ENCODE measurements at regions not wholly inside any gene's neighbourhood (a gene's known extent, or its start where the extent isn't known, plus 50 kb on each side); places are given as distances from the start of the nearest gene placed in this dataset.

DNA sequence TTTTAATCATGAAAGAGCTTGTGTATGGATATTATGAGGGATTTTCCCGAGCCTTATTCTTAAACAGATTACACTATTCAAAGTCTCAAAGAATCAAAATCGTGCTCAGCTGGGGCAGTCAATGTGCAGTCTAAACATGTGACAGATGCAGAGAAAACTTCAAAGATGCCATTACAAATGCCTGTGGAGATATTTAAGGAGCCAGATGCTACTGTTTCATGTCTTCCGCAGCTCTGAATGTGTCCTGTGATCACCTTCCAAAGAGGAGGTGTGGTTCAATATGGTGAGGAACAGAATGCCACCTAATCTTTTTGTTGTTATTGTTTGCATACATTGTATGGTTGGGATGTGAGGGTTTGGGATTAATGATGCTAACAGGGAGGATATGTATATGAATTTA, 593.3 kb upstream of the ARRDC3 start:
- TF ChIP-seq, protein P1, sequence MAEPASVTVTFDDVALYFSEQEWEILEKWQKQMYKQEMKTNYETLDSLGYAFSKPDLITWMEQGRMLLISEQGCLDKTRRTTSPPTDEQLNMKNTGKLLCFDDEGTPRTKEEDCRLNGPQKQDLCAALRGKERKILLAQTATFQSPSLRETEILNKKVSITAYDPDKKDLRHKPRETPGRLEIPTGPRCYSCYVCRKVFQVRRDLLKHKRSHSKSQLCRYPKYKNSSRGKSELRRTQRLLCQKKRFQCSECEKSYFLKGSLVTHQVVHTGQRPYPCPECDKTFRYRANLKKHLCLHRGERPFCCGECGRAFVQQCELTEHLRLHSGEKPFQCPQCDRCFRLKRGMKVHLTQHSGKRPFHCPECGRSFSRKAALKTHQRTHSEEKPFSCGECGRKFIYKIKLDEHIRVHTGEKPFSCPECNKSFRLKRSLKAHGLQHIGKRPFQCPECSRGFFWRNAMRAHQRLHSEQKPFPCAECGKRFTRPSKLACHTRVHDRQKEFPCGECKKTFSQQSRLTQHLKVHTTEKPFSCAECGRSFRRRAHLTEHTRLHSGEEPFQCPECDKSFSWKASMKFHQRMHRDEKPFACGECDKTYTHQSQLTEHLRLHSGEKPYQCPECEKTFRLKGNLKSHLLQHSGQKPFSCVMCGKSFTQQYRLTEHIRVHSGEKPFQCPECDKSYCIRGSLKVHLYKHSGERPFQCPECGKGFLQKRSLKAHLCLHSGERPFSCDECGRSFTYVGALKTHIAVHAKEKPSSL (CRISPR knock-in tag; conservative IDR thresholded peaks at IDR 0.05) = no peak
- TF ChIP-seq, protein P2, sequence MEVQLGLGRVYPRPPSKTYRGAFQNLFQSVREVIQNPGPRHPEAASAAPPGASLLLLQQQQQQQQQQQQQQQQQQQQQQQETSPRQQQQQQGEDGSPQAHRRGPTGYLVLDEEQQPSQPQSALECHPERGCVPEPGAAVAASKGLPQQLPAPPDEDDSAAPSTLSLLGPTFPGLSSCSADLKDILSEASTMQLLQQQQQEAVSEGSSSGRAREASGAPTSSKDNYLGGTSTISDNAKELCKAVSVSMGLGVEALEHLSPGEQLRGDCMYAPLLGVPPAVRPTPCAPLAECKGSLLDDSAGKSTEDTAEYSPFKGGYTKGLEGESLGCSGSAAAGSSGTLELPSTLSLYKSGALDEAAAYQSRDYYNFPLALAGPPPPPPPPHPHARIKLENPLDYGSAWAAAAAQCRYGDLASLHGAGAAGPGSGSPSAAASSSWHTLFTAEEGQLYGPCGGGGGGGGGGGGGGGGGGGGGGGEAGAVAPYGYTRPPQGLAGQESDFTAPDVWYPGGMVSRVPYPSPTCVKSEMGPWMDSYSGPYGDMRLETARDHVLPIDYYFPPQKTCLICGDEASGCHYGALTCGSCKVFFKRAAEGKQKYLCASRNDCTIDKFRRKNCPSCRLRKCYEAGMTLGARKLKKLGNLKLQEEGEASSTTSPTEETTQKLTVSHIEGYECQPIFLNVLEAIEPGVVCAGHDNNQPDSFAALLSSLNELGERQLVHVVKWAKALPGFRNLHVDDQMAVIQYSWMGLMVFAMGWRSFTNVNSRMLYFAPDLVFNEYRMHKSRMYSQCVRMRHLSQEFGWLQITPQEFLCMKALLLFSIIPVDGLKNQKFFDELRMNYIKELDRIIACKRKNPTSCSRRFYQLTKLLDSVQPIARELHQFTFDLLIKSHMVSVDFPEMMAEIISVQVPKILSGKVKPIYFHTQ (CRISPR knock-in tag; IDR thresholded peaks at IDR 0.05) = no peak
- TF ChIP-seq RELA (CRISPR knock-in tag; IDR thresholded peaks at IDR 0.05; ENCODE audit: borderline replicate concordance) = no peak
- TF ChIP-seq ZNF263 (CRISPR knock-in tag; IDR thresholded peaks at IDR 0.05; ENCODE audit: low read depth) = no peak
- no peak for TF ChIP-seq ESRRA (CRISPR knock-in tag; IDR thresholded peaks at IDR 0.05; ENCODE audit: borderline replicate concordance)
- TF ChIP-seq ATF1 (CRISPR knock-in tag; IDR thresholded peaks at IDR 0.05) = no peak
- no peak for TF ChIP-seq FOXJ3 (CRISPR knock-in tag; IDR thresholded peaks at IDR 0.05; ENCODE audit: borderline replicate concordance)
- TF ChIP-seq, protein P3, sequence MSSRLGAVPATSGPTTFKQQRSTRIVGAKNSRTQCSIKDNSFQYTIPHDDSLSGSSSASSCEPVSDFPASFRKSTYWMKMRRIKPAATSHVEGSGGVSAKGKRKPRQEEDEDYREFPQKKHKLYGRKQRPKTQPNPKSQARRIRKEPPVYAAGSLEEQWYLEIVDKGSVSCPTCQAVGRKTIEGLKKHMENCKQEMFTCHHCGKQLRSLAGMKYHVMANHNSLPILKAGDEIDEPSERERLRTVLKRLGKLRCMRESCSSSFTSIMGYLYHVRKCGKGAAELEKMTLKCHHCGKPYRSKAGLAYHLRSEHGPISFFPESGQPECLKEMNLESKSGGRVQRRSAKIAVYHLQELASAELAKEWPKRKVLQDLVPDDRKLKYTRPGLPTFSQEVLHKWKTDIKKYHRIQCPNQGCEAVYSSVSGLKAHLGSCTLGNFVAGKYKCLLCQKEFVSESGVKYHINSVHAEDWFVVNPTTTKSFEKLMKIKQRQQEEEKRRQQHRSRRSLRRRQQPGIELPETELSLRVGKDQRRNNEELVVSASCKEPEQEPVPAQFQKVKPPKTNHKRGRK (CRISPR knock-in tag; IDR thresholded peaks at IDR 0.05; ENCODE audit: borderline replicate concordance) = no peak
- TF ChIP-seq ELF4 (CRISPR knock-in tag; IDR thresholded peaks at IDR 0.05; ENCODE audit: low read depth) = no peak
- TF ChIP-seq TCF7 (CRISPR knock-in tag; IDR thresholded peaks at IDR 0.05; ENCODE audit: low read depth) = no peak
- no peak for TF ChIP-seq ZNF671 (CRISPR knock-in tag; IDR thresholded peaks at IDR 0.05)
- no peak for TF ChIP-seq PRRX2 (CRISPR knock-in tag; IDR thresholded peaks at IDR 0.05)
- ChIA-PET POLR2A (no interaction called here), CTCF (no interaction called here)
- ATAC-seq (no peak), DNase-seq (ENCODE audit: low spot score) (no peak)
- Mint-ChIP-seq H3K27ac (no peak overlapping the region), H3K4me3 (no peak overlapping the region), H3K9me3 (no peaks in the 10 kb centered on the region), H3K36me3 (no peaks in the 10 kb centered on the region), H3K4me1 (peaks cover 34% of the 10 kb centered on the region), H3K27me3 (ENCODE audit: low read depth) (no peaks in the 10 kb centered on the region)

DNA sequence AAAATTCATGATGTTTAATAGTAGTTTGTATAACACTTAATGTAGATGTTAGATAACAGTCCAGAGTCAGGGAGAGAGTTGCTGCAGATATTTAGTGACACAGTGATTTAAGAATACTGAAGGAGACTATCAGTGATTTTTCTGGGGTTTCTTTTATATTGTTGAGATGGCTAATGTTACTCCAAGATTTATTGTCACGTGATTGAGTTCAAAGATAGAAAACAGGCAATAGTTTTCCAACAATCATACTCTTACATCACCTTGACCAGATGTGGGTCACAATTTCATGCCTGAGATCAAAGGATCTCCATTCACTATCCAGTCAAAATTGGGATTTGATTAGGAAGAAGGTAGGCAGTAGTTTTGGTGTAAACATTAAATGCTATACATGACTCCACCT, 580.0 kb upstream of the ARRDC3 start:
- DNase-seq (ENCODE audit: low spot score) (no peak), ATAC-seq (no peak)
- no peak overlapping the region for H3K27ac Mint-ChIP-seq
- H3K36me3 Mint-ChIP-seq = peaks cover 7% of the 10 kb centered on the region
- H3K9me3 Mint-ChIP-seq = peaks cover 29% of the 10 kb centered on the region
- no peaks in the 10 kb centered on the region for H3K4me1 Mint-ChIP-seq
- no peaks in the 10 kb centered on the region for H3K27me3 Mint-ChIP-seq (ENCODE audit: low read depth)
- no peak overlapping the region for H3K4me3 Mint-ChIP-seq
- ChIA-PET CTCF (no interaction called here), POLR2A (no interaction called here)
- no peak for TF ChIP-seq JUN (CRISPR knock-in tag; IDR thresholded peaks at IDR 0.05)
- TF ChIP-seq ZBTB21 (CRISPR knock-in tag; IDR thresholded peaks at IDR 0.05; ENCODE audit: borderline replicate concordance) = no peak
- TF ChIP-seq, protein P4, sequence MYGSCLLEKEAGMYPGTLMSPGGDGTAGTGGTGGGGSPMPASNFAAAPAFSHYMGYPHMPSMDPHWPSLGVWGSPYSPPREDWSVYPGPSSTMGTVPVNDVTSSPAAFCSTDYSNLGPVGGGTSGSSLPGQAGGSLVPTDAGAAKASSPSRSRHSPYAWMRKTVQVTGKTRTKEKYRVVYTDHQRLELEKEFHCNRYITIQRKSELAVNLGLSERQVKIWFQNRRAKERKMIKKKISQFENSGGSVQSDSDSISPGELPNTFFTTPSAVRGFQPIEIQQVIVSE (CRISPR knock-in tag; IDR thresholded peaks at IDR 0.05; ENCODE audit: borderline replicate concordance) = no peak
- TF ChIP-seq, protein P5, sequence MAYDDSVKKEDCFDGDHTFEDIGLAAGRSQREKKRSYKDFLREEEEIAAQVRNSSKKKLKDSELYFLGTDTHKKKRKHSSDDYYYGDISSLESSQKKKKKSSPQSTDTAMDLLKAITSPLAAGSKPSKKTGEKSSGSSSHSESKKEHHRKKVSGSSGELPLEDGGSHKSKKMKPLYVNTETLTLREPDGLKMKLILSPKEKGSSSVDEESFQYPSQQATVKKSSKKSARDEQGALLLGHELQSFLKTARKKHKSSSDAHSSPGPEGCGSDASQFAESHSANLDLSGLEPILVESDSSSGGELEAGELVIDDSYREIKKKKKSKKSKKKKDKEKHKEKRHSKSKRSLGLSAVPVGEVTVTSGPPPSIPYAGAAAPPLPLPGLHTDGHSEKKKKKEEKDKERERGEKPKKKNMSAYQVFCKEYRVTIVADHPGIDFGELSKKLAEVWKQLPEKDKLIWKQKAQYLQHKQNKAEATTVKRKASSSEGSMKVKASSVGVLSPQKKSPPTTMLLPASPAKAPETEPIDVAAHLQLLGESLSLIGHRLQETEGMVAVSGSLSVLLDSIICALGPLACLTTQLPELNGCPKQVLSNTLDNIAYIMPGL (CRISPR knock-in tag; IDR thresholded peaks at IDR 0.05) = no peak
- TF ChIP-seq, protein P6, sequence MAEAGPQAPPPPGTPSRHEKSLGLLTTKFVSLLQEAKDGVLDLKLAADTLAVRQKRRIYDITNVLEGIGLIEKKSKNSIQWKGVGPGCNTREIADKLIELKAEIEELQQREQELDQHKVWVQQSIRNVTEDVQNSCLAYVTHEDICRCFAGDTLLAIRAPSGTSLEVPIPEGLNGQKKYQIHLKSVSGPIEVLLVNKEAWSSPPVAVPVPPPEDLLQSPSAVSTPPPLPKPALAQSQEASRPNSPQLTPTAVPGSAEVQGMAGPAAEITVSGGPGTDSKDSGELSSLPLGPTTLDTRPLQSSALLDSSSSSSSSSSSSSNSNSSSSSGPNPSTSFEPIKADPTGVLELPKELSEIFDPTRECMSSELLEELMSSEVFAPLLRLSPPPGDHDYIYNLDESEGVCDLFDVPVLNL (CRISPR knock-in tag; IDR thresholded peaks at IDR 0.05; ENCODE audit: borderline replicate concordance, low read depth) = no peak
- no peak for TF ChIP-seq GABPB1 (CRISPR knock-in tag; IDR thresholded peaks at IDR 0.05)
- TF ChIP-seq, protein P7, sequence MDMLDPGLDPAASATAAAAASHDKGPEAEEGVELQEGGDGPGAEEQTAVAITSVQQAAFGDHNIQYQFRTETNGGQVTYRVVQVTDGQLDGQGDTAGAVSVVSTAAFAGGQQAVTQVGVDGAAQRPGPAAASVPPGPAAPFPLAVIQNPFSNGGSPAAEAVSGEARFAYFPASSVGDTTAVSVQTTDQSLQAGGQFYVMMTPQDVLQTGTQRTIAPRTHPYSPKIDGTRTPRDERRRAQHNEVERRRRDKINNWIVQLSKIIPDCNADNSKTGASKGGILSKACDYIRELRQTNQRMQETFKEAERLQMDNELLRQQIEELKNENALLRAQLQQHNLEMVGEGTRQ (CRISPR knock-in tag; IDR thresholded peaks at IDR 0.05) = no peak
- TF ChIP-seq, protein P8, sequence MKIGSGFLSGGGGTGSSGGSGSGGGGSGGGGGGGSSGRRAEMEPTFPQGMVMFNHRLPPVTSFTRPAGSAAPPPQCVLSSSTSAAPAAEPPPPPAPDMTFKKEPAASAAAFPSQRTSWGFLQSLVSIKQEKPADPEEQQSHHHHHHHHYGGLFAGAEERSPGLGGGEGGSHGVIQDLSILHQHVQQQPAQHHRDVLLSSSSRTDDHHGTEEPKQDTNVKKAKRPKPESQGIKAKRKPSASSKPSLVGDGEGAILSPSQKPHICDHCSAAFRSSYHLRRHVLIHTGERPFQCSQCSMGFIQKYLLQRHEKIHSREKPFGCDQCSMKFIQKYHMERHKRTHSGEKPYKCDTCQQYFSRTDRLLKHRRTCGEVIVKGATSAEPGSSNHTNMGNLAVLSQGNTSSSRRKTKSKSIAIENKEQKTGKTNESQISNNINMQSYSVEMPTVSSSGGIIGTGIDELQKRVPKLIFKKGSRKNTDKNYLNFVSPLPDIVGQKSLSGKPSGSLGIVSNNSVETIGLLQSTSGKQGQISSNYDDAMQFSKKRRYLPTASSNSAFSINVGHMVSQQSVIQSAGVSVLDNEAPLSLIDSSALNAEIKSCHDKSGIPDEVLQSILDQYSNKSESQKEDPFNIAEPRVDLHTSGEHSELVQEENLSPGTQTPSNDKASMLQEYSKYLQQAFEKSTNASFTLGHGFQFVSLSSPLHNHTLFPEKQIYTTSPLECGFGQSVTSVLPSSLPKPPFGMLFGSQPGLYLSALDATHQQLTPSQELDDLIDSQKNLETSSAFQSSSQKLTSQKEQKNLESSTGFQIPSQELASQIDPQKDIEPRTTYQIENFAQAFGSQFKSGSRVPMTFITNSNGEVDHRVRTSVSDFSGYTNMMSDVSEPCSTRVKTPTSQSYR (CRISPR knock-in tag; IDR thresholded peaks at IDR 0.05) = no peak
